A549 (cell line): ENCODE measurements at regions not wholly inside any gene's neighbourhood (a gene's known extent, or its start where the extent isn't known, plus 50 kb on each side); places are given as distances from the start of the nearest gene placed in this dataset.

Source experiments
- ATAC-seq, 2 experiments: fragments of 200-7000 bp in 1 of 2; fragments of >200 bp in 1 of 2; cut with Nextera tagmentation in 1 of 2; cut with Tn5 transposase in 1 of 2; 3 replicates each; pipeline versions ENCODE4 v1.8.0 to v1.9.1; 2018 to 2020; ENCODE audit warnings: mild to moderate bottlenecking in 1 of 2, moderate library complexity in 1 of 2
- CTCF ChIA-PET: fragments of 300-600 bp; sonication (Branson Sonifier 250); formaldehyde crosslinking; extraction: SDS; loops from one replicate; lab custom pipeline; 2021; ENCODE audit warnings: antibody characterized with exemption, inconsistent platforms; lab: Yijun Ruan, JAX
- POLR2A ChIA-PET: fragments of 350-600 bp; formaldehyde crosslinking; extraction: SDS; loops from one replicate; lab custom pipeline; 2021; ENCODE audit warnings: antibody characterized with exemption, inconsistent platforms; lab: Yijun Ruan, JAX
- DNase-seq, 2 experiments: peaks; one replicate each; pipeline versions ENCODE4 v3.0.0 to v3.0.0-alpha.2; 2011 to 2016; ENCODE audit warnings: low read depth in 1 of 2, low spot score in 1 of 2
- FAIRE-seq: peaks from 2 replicates; lab custom pipeline; 2011; peaks lifted over from hg19 to GRCh38; lab: Jason Lieb, UNC
- H3K27ac ChIP-seq, 2 experiments: fragments of >200 bp; sonication (Bioruptor Twin); formaldehyde crosslinking; 3 replicates each; pipeline ENCODE4 v1.5.1; 2016 to 2017
- H3K4me1 ChIP-seq: fragments of >200 bp; sonication (Bioruptor Twin); formaldehyde crosslinking; 3 replicates; pipeline ENCODE4 v1.6.1; 2016
- H3K4me2 ChIP-seq: fragments of >200 bp; sonication (Bioruptor Twin); formaldehyde crosslinking; 3 replicates; pipeline ENCODE4 v1.6.1; 2016
- H3K4me3 ChIP-seq: fragments of >200 bp; sonication (Bioruptor Twin); formaldehyde crosslinking; 3 replicates; pipeline ENCODE4 v1.5.1; 2016
- H3K9me3 ChIP-seq: fragments of >200 bp; sonication (Bioruptor Twin); formaldehyde crosslinking; 3 replicates; pipeline ENCODE4 v1.6.1; 2016
- BHLHE40 ChIP-seq: IDR thresholded peaks from 2 replicates; pipeline ENCODE4 v1.6.1; 2012; ENCODE audit warnings: low read depth, low read length, inconsistent platforms
- CHD4 ChIP-seq: fragments of 200-600 bp; sonication (generic); IDR thresholded peaks from 2 replicates; pipeline ENCODE4 v1.6.1; 2016; ENCODE audit warnings: antibody characterized with exemption, mild to moderate bottlenecking, borderline replicate concordance
- E2F6 ChIP-seq: IDR thresholded peaks from 2 replicates; pipeline ENCODE4 v1.6.1; 2012; ENCODE audit warnings: low read depth, borderline replicate concordance
- EHMT2 ChIP-seq: fragments of 200-600 bp; sonication (generic); IDR thresholded peaks from 2 replicates; pipeline ENCODE4 v1.6.1; 2016; ENCODE audit warnings: antibody characterized with exemption, low read depth, mild to moderate bottlenecking, moderate library complexity
- ELK1 ChIP-seq: fragments of 150-350 bp; IDR thresholded peaks from 2 replicates; pipeline ENCODE4 v1.6.1; 2014; ENCODE audit warnings: low read depth, mild to moderate bottlenecking, low read length
- EP300 ChIP-seq, 2 experiments: fragments of >200 bp; sonication (Bioruptor Twin); formaldehyde crosslinking; IDR thresholded peaks; 2 replicates in 1 of 2; 3 replicates in 1 of 2; pipeline ENCODE4 v1.6.1; 2016 to 2017
- FOXS1 ChIP-seq: fragments of 250-450 bp; sonication (Bioruptor Pico); IDR thresholded peaks from 2 replicates; pipeline ENCODE4 v1.5.0; 2020; ENCODE audit warnings: mild to moderate bottlenecking, moderate library complexity
- MAFK ChIP-seq: fragments of 450-650 bp; IDR thresholded peaks from 2 replicates; pipeline ENCODE4 v1.6.1; 2014; ENCODE audit not compliant: partially characterized antibody
- MAX ChIP-seq: IDR thresholded peaks from 2 replicates; pipeline ENCODE4 v1.6.1; 2012
- MYC ChIP-seq: IDR thresholded peaks from 2 replicates; pipeline ENCODE4 v1.6.1; 2012; ENCODE audit warnings: mild to moderate bottlenecking, inconsistent platforms, low read length, improper control_type of control experiment, borderline replicate concordance
- PBX3 ChIP-seq: IDR thresholded peaks from 2 replicates; pipeline ENCODE4 v1.6.1; 2012
- POLR2AphosphoS2 ChIP-seq: conservative IDR thresholded peaks from 2 replicates; pipeline ENCODE4 v1.6.1; 2012; ENCODE audit warnings: low read length, improper control_type of control experiment, inconsistent platforms
- RARB ChIP-seq: fragments of 250-450 bp; sonication (Bioruptor Pico); IDR thresholded peaks from 2 replicates; pipeline ENCODE4 v1.8.0; 2021; ENCODE audit warnings: mild to moderate bottlenecking, moderate library complexity
- REST ChIP-seq: fragments of 200-600 bp; sonication (generic); IDR thresholded peaks from 2 replicates; pipeline ENCODE4 v1.6.1; 2016; ENCODE audit warnings: antibody characterized with exemption, mild to moderate bottlenecking, moderate library complexity
- RFX5 ChIP-seq: fragments of 450-650 bp; IDR thresholded peaks from 2 replicates; pipeline ENCODE4 v1.7.1; 2014; ENCODE audit warnings: antibody characterized with exemption, mild to moderate bottlenecking, moderate library complexity
- RNF2 ChIP-seq: fragments of 200-600 bp; sonication (generic); IDR thresholded peaks from 2 replicates; pipeline ENCODE4 v1.6.1; 2016; ENCODE audit warnings: low read depth, mild to moderate bottlenecking, antibody characterized with exemption, moderate library complexity, borderline replicate concordance
- ZC3H11A ChIP-seq: fragments of 450-650 bp; IDR thresholded peaks from 2 replicates; pipeline ENCODE4 v1.6.1; 2014; ENCODE audit warnings: antibody characterized with exemption, mild to moderate bottlenecking
- WGBS: methylation state at CpG from one replicate; pipeline ENCODE4 v1.1.6; 2017; ENCODE audit errors: missing lambda C conversion rate; 5-methylcytosine and 5-hydroxymethylcytosine counted together

GRCh38 chr21:41107602-41108001, 60.4 kb upstream of the BACE2 start (continued):
- TF ChIP-seq FOXS1 (CRISPR knock-in tag) (no peak), E2F6 (no peak), ZC3H11A (no peak)

GRCh38 chr21:41108668-41109585, 59.0 kb upstream of the BACE2 start:
- CTCF ChIA-PET, result interaction anchor here (3.4 kb wide), 1 partner anchor 13 kb away, joined by 15 read pairs; no protein-coding TSS in a partner anchor

More at GRCh38 chr21:41108668-41109585, 59.0 kb upstream of the BACE2 start:
- ATAC-seq (no peak), FAIRE-seq (no peak), DNase-seq (no peak)
- Histone ChIP-seq H3K27ac (no peak overlapping the region), H3K9me3 (no peaks in the 10 kb centered on the region), H3K4me3 (no peak overlapping the region), H3K4me1 (no peaks in the 10 kb centered on the region), H3K4me2 (no peak overlapping the region)
- POLR2A ChIA-PET, result no interaction called here
- 35% methylated on average over 17 of the region's 17 CpGs for WGBS
- TF ChIP-seq CHD4, result no peak
- TF ChIP-seq BHLHE40, result no peak
- no peak for TF ChIP-seq RNF2
- TF ChIP-seq MYC, result no peak
- TF ChIP-seq PBX3, result no peak
- no peak for TF ChIP-seq EHMT2
- TF ChIP-seq EP300 (IDR thresholded peaks at IDR 0.05), result no peak
- no peak for TF ChIP-seq RARB (CRISPR knock-in tag)
- TF ChIP-seq RFX5, result no peak
- TF ChIP-seq MAX, result no peak
- no peak for TF ChIP-seq REST
- TF ChIP-seq ELK1, result no peak
- TF ChIP-seq POLR2AphosphoS2, result no peak
- no peak for TF ChIP-seq MAFK
